ENCODE measurements at regions not wholly inside any gene's neighbourhood (a gene's known extent, or its start where the extent isn't known, plus 50 kb on each side); places are given as distances from the start of the nearest gene placed in this dataset.
"Not testable (repeated sequence)": the region's sequence is repeated elsewhere in the genome, so short reads cannot be mapped to it uniquely, and the experiment has no call there.

GRCh38 chr7:111653846-111654245, 91.6 kb upstream of the IMMP2L start:
- no peaks in the 10 kb centered on the region for H3K4me1 Mint-ChIP-seq (ENCODE audit: low read depth)
- no peak overlapping the region for H3K4me3 ChIP-seq (ENCODE audit: low read length)
- no peaks in the 10 kb centered on the region for H3K4me1 ChIP-seq (ENCODE audit: insufficient read depth, low read length)
- H3K27me3 Mint-ChIP-seq: no peaks in the 10 kb centered on the region
- H3K27ac Mint-ChIP-seq: no peak overlapping the region
- ChIA-PET CTCF (interaction anchor here (0.6 kb wide), 1 partner anchor 736 kb away, joined by 3 read pairs; no protein-coding TSS in a partner anchor), POLR2A (no interaction called here)
- ATAC-seq (ENCODE audit: poor library complexity) (no peak), DNase-seq (no peak)
- TF ChIP-seq CTCF (IDR thresholded peaks at IDR 0.05): no peak
- no peaks in the 10 kb centered on the region for H3K36me3 ChIP-seq (ENCODE audit: insufficient read depth, low read length)
- H3K9me3 Mint-ChIP-seq: no peaks in the 10 kb centered on the region
- intact Hi-C loops (cut with DNase I, micrococcal nuclease): no loop called here
- no peak overlapping the region for H3K27ac ChIP-seq (ENCODE audit: low read depth in 1 of 2, low read length in 2 of 2)
- no peaks in the 10 kb centered on the region for H3K36me3 Mint-ChIP-seq (ENCODE audit: low read depth)
- no peaks in the 10 kb centered on the region for H3K27me3 ChIP-seq (ENCODE audit: control insufficient read depth in 1 of 2, insufficient read depth in 2 of 2, low read length in 2 of 2)
- H3K9me3 ChIP-seq (ENCODE audit: control insufficient read depth in 1 of 2, insufficient read depth in 1 of 2, low read length in 2 of 2): no peaks in the 10 kb centered on the region
- H3K4me3 Mint-ChIP-seq: no peak overlapping the region

GRCh38 chr7:111650456-111650999, 88.2 kb upstream of the IMMP2L start:
- no peaks in the 10 kb centered on the region for H3K4me1 Mint-ChIP-seq (ENCODE audit: low read depth)
- intact Hi-C loops (cut with DNase I, micrococcal nuclease): no loop called here
- Histone ChIP-seq H3K27me3 (ENCODE audit: control insufficient read depth in 1 of 2, insufficient read depth in 2 of 2, low read length in 2 of 2) (no peaks in the 10 kb centered on the region), H3K36me3 (ENCODE audit: insufficient read depth, low read length) (no peaks in the 10 kb centered on the region), H3K27ac (ENCODE audit: low read depth in 1 of 2, low read length in 2 of 2) (no peak overlapping the region), H3K4me1 (ENCODE audit: insufficient read depth, low read length) (no peaks in the 10 kb centered on the region), H3K9me3 (ENCODE audit: control insufficient read depth in 1 of 2, insufficient read depth in 1 of 2, low read length in 2 of 2) (no peaks in the 10 kb centered on the region), H3K4me3 (ENCODE audit: low read length) (no peak overlapping the region)
- no peak overlapping the region for H3K27ac Mint-ChIP-seq
- H3K9me3 Mint-ChIP-seq: no peaks in the 10 kb centered on the region
- ATAC-seq (ENCODE audit: poor library complexity) (no peak), DNase-seq (no peak)
- CTCF ChIA-PET: no interaction called here
- H3K4me3 Mint-ChIP-seq: no peak overlapping the region
- POLR2A ChIA-PET: no interaction called here
- H3K36me3 Mint-ChIP-seq (ENCODE audit: low read depth): no peaks in the 10 kb centered on the region
- H3K27me3 Mint-ChIP-seq: peaks cover 5% of the 10 kb centered on the region
- no peak for TF ChIP-seq CTCF (IDR thresholded peaks at IDR 0.05)

GRCh38 chr7:111647881-111648280, 85.6 kb upstream of the IMMP2L start:
- Mint-ChIP-seq H3K9me3 (no peaks in the 10 kb centered on the region), H3K36me3 (ENCODE audit: low read depth) (no peaks in the 10 kb centered on the region), H3K4me3 (no peak overlapping the region), H3K27me3 (peaks cover 12% of the 10 kb centered on the region), H3K4me1 (ENCODE audit: low read depth) (no peaks in the 10 kb centered on the region), H3K27ac (no peak overlapping the region)
- no peaks in the 10 kb centered on the region for H3K36me3 ChIP-seq (ENCODE audit: insufficient read depth, low read length)
- ChIA-PET CTCF (no interaction called here), POLR2A (no interaction called here)
- no peaks in the 10 kb centered on the region for H3K4me1 ChIP-seq (ENCODE audit: insufficient read depth, low read length)
- no peaks in the 10 kb centered on the region for H3K9me3 ChIP-seq (ENCODE audit: control insufficient read depth in 1 of 2, insufficient read depth in 1 of 2, low read length in 2 of 2)
- H3K27ac ChIP-seq (ENCODE audit: low read depth in 1 of 2, low read length in 2 of 2): no peak overlapping the region
- intact Hi-C loops (cut with DNase I, micrococcal nuclease): no loop called here
- TF ChIP-seq CTCF (IDR thresholded peaks at IDR 0.05): no peak
- no peaks in the 10 kb centered on the region for H3K27me3 ChIP-seq (ENCODE audit: control insufficient read depth in 1 of 2, insufficient read depth in 2 of 2, low read length in 2 of 2)
- DNase-seq: no peak
- ATAC-seq (ENCODE audit: poor library complexity): no peak
- no peak overlapping the region for H3K4me3 ChIP-seq (ENCODE audit: low read length)

GRCh38 chr7:111644595-111644994, 82.3 kb upstream of the IMMP2L start:
- intact Hi-C loops (cut with DNase I, micrococcal nuclease): not testable (repeated sequence)

More at GRCh38 chr7:111644595-111644994, 82.3 kb upstream of the IMMP2L start:
- H3K27me3 ChIP-seq (ENCODE audit: control insufficient read depth in 1 of 2, insufficient read depth in 2 of 2, low read length in 2 of 2); H3K9me3 Mint-ChIP-seq; H3K36me3 Mint-ChIP-seq (ENCODE audit: low read depth); DNase-seq; ATAC-seq (ENCODE audit: poor library complexity); H3K4me3 Mint-ChIP-seq; POLR2A ChIA-PET; H3K36me3 ChIP-seq (ENCODE audit: insufficient read depth, low read length); CTCF ChIA-PET; H3K4me1 ChIP-seq (ENCODE audit: insufficient read depth, low read length); H3K4me1 Mint-ChIP-seq (ENCODE audit: low read depth); H3K4me3 ChIP-seq (ENCODE audit: low read length); H3K27ac ChIP-seq (ENCODE audit: low read depth in 1 of 2, low read length in 2 of 2); H3K27ac Mint-ChIP-seq; H3K9me3 ChIP-seq (ENCODE audit: control insufficient read depth in 1 of 2, insufficient read depth in 1 of 2, low read length in 2 of 2): not testable (repeated sequence)
- H3K27me3 Mint-ChIP-seq: peaks cover 18% of the 10 kb centered on the region
